BE2C (cell line): ENCODE measurements at regions not wholly inside any gene's neighbourhood (a gene's known extent, or its start where the extent isn't known, plus 50 kb on each side); places are given as distances from the start of the nearest gene placed in this dataset.
"Not testable (repeated sequence)": the region's sequence is repeated elsewhere in the genome, so short reads cannot be mapped to it uniquely, and the experiment has no call there.

ENCODE experiments used
- DNase-seq: peaks from one replicate; pipeline ENCODE4 v3.0.0-alpha.2; 2020
- H3K27me3 ChIP-seq: fragments of 250-450 bp; sonication (Bioruptor Pico); 2 replicates; pipeline ENCODE4 v1.5.1; 2020; ENCODE audit warnings: mild to moderate bottlenecking
- H3K36me3 ChIP-seq: fragments of 250-450 bp; sonication (Bioruptor Pico); 2 replicates; pipeline ENCODE4 v1.5.1; 2020; ENCODE audit warnings: mild to moderate bottlenecking
- H3K4me1 ChIP-seq: fragments of 250-450 bp; sonication (Bioruptor Pico); 2 replicates; pipeline ENCODE4 v1.5.1; 2020
- H3K4me3 ChIP-seq: 2 replicates; pipeline ENCODE4 v1.5.1; 2011; ENCODE audit warnings: low read depth, low read length
- H3K9me3 ChIP-seq: fragments of 250-450 bp; sonication (Bioruptor Pico); 2 replicates; pipeline ENCODE4 v1.5.1; 2020
- TF ChIP-seq, protein P1 (sequence below): IDR thresholded peaks from 2 replicates; pipeline ENCODE4 v1.5.1; 2012; ENCODE audit warnings: mild to moderate bottlenecking, low read depth, low read length

DNA sequence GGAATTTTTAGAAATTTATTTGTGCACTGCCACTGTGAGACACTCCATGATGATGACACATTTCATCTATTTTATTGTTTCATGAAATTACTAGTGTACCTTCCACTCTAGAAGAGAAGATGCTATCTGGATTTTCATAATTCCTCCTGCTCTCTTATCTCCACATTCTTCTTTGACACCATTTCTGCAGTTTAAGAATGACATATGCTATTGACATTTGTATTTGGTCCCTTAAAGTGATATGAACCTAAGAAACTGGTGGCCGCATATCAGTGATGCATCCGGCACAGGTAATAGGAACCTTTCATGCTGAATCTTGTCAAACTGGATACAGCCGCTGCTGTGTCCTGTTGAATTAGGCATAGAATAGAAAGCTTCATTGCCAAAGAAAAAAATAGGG lies 696.3 kb downstream of the TMEM121 start:
- Histone ChIP-seq H3K27me3 (peaks cover 11% of the 10 kb centered on the region), H3K36me3 (no peaks in the 10 kb centered on the region), H3K4me1 (no peaks in the 10 kb centered on the region), H3K4me3 (no peak overlapping the region), H3K9me3 (no peaks in the 10 kb centered on the region)
- TF ChIP-seq, protein P1, sequence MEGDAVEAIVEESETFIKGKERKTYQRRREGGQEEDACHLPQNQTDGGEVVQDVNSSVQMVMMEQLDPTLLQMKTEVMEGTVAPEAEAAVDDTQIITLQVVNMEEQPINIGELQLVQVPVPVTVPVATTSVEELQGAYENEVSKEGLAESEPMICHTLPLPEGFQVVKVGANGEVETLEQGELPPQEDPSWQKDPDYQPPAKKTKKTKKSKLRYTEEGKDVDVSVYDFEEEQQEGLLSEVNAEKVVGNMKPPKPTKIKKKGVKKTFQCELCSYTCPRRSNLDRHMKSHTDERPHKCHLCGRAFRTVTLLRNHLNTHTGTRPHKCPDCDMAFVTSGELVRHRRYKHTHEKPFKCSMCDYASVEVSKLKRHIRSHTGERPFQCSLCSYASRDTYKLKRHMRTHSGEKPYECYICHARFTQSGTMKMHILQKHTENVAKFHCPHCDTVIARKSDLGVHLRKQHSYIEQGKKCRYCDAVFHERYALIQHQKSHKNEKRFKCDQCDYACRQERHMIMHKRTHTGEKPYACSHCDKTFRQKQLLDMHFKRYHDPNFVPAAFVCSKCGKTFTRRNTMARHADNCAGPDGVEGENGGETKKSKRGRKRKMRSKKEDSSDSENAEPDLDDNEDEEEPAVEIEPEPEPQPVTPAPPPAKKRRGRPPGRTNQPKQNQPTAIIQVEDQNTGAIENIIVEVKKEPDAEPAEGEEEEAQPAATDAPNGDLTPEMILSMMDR: no peak
- DNase-seq: no peak

DNA sequence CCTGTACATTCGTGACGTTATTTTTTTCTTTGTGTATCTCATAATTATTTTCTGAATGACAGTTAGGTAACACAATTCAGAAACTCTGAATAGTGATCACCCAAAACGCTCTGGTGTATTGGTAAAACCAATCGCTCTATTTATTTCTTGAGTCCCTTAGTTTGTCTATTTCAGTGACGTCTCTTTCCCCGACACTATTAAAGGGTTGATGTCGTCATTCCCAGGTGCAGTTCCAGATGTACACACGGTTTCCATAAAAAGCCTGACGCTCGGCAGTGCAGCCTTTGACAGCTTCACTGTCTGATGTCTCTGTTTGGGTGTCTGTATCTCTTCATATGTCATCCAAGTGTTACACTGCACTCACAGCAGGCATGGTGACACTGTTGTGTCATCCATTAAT lies 701.4 kb downstream of the TMEM121 start:
- no peaks in the 10 kb centered on the region for H3K4me1 ChIP-seq
- DNase-seq: no peak
- no peak overlapping the region for H3K4me3 ChIP-seq
- TF ChIP-seq, protein P1: no peak
- no peaks in the 10 kb centered on the region for H3K36me3 ChIP-seq
- H3K27me3 ChIP-seq: peaks cover 24% of the 10 kb centered on the region
- no peaks in the 10 kb centered on the region for H3K9me3 ChIP-seq

DNA sequence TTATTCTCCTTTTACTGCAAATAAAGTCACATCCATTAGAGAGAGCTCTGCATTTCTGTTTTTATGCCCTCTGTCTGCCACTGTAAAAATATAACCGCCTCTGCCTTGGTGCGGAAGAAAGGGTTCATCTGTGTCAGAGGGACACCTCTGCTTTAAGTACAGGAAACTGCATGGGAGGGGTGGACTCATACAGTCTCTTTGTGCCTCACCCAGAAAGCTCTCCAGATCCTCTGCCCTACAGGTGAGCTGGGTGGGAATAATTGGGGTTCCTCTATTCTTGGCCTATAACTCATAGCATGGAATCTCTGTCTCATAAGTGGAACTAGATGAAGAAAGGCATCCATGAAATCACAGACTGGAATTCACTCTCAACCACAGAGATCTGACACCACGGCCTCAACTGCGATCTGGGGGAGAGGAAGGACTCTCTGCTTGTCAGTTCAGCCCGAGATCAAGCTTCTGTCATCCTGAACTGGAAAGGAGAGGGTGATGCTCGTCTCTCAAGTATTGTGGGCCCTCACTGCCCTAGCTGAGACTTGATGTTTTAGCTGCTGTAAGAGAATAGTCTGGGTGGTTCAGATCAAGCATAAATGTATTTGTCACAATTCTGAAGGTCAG lies 702.3 kb downstream of the TMEM121 start:
- TF ChIP-seq, protein P1: no peak
- H3K4me3 ChIP-seq: no peak overlapping the region
- DNase-seq: no peak
- no peaks in the 10 kb centered on the region for H3K4me1 ChIP-seq
- H3K36me3 ChIP-seq: no peaks in the 10 kb centered on the region
- peaks cover 24% of the 10 kb centered on the region for H3K27me3 ChIP-seq
- no peaks in the 10 kb centered on the region for H3K9me3 ChIP-seq

DNA sequence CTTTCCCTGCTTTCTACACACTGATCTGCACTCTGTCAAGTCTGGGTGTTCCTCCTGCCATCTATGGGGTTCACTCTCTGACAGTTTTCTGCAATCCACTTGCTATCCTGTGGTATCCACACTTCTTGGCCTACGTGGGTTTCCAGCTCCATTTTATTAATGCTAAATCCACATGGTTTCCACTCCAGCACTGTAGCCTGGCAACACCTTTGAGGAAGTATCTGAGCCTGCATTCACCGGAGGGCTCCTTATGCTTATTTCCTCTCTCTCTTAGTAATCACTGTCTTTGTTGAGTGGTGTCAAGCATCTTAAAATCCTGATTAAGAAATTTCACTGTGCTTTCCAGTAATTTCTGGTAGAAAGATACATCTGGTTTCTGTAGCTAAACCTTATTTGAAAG lies 703.7 kb downstream of the TMEM121 start:
- TF ChIP-seq, protein P1: no peak
- H3K27me3 ChIP-seq: peaks cover 22% of the 10 kb centered on the region
- no peaks in the 10 kb centered on the region for H3K9me3 ChIP-seq

DNA sequence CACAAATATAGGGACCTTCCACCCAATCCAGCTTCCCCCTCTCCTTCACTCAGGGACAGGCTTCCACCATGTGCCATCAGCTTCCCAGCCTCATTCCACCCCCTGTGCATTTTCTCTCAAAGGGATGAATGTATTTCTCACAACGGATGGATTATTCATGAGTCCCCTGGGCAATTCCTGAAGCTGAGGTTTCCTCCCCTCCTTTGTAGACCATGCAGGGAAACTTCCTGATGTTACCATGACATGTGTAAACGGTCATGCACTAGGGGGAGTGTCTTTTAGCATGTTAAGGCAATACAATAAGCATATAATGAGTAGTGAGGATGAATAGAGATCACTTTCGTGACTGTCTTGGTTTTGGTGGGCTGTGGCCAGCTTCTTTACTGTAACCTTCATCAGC lies 706.8 kb downstream of the TMEM121 start:
- H3K9me3 ChIP-seq, H3K27me3 ChIP-seq, H3K4me3 ChIP-seq, DNase-seq, H3K4me1 ChIP-seq, H3K36me3 ChIP-seq: not testable (repeated sequence)

More for the DNA sequence above, 703.7 kb downstream of the TMEM121 start:
- H3K4me1 ChIP-seq: no peaks in the 10 kb centered on the region
- no peaks in the 10 kb centered on the region for H3K36me3 ChIP-seq
- no peak for DNase-seq
- no peak overlapping the region for H3K4me3 ChIP-seq

DNA sequence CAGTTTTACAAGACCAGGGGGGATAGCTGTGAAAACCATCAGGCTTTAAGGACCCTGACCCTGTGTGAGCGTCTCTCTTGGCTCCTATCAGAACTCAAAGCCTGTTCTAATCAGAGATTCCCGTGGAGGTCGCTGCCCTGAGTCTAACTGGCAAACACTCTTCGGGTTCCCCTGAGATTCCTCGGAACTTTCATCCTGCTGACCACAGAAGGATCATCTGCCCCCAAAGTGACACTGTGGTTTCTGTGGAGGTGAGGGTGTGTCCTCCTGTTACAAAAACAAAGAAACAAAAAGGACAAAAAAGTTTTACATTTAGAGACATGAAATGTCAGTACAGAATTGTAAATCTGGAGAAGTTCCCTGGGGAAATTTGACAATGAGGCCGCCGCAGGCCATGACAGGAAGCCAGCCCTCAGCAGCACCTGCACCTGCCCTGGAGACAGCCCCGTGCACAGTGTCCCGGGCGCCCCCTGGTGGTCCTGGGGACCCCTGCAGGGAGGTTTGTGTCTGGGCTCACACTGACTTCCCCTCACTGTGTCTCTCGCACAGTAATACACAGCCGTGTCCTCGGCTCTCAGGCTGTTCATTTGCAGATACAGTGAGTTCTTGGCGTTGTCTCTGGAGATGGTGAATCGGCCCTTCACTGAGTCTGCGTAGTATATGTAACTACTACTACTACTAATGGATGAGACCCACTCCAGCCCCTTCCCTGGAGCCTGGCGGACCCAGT lies 708.3 kb downstream of the TMEM121 start:
- H3K36me3 ChIP-seq, H3K4me3 ChIP-seq, DNase-seq, H3K4me1 ChIP-seq, H3K27me3 ChIP-seq, H3K9me3 ChIP-seq: not testable (repeated sequence)
- TF ChIP-seq, protein P1: peak; percentile 48; the same call in 1 of the 2 replicates
